ENCODE measurements at regions not wholly inside any gene's neighbourhood (a gene's known extent, or its start where the extent isn't known, plus 50 kb on each side); places are given as distances from the start of the nearest gene placed in this dataset.

DNA sequence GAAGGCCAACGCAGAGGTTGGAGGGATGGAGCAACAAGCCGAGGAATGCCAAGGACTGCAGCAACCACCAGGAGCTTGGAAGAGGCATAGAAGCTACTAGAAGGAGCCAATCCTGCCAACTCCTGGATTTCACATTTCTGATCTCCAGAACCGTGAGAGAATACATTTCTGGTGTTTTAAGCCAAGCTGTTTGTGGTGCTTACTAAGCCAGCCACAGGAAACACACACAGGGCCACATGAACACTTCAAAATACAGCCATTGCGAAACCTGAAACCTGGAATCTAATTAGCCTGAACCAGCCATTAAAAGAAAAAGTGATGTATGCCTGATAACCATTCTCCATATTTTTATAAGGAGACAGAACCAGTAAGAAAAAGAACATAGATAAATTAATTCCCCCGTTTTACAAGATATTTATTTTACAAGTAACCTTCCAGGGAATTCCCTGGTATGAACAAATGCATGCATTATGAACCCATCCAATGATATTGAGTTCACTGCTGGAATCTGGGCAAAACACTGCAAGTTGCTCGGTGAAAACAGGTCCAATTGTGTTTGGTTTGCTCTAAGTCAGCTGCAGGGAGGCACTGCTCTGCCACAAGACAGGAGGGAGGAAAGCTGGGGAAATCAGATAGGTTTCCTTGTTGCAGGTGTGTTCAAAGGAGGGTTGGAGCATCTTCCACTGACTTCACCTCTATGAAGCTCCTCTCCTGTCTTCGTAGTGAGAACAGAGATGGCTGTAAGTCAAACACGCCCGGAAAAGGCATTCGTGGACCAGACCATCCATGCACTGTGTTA is 70.2 kb downstream of the ETS2 start:
- DNase-seq: no peak

All from islet precursor cell (in vitro differentiated cells).